ENCODE measurements at regions not wholly inside any gene's neighbourhood (a gene's known extent, or its start where the extent isn't known, plus 50 kb on each side); places are given as distances from the start of the nearest gene placed in this dataset.

- Mint-ChIP-seq H3K27me3 (ENCODE audit: low read depth in 3 of 3) (peaks cover 0 to 2% (median 0%) of the 10 kb centered on the region in 3 donors), H3K4me1 (no peaks in the 10 kb centered on the region), H3K27ac (no peak overlapping the region), H3K9me3 (peaks cover 0 to 10% (median 3%) of the 10 kb centered on the region in 7 donors), H3K4me3 (no peak overlapping the region), H3K36me3 (no peaks in the 10 kb centered on the region)
- no peaks in the 10 kb centered on the region for H4K20me1 ChIP-seq (ENCODE audit: insufficient read depth, low read length)
- intact Hi-C loops (cut with micrococcal nuclease) = no loop called here
- H3K4me3 ChIP-seq (replicated peaks in 1 of 3; ENCODE audit: low read depth in 2 of 3, low read length in 3 of 3) = no peak overlapping the region
- WGBS (ENCODE audit: insufficient coverage) = no CpG with 5 or more reads among the region's 2 CpGs
- H2AFZ ChIP-seq (ENCODE audit: insufficient read depth, low read depth, low read length, poor library complexity, severe bottlenecking) = no peak overlapping the region
- no peak overlapping the region for H3K4me2 ChIP-seq (replicated peaks; ENCODE audit: extremely low read depth, low read length, poor library complexity, severe bottlenecking)
- no peaks in the 10 kb centered on the region for H3K79me2 ChIP-seq (ENCODE audit: insufficient read depth, low read length)
- H3K27ac ChIP-seq (ENCODE audit: low read depth in 1 of 2, low read length in 2 of 2) = no peak overlapping the region
- no peaks in the 10 kb centered on the region for H3K27me3 ChIP-seq (ENCODE audit: control insufficient read depth in 2 of 2, insufficient read depth in 2 of 2, low read length in 2 of 2)
- H3K9me3 ChIP-seq (replicated peaks in 1 of 2; ENCODE audit: control insufficient read depth in 1 of 2, insufficient read depth in 1 of 2, low read length in 2 of 2) = peaks cover 7 to 8% of the 10 kb centered on the region in 2 donors
- no peaks in the 10 kb centered on the region for H3K36me3 ChIP-seq (replicated peaks in 1 of 2; ENCODE audit: control insufficient read depth in 1 of 2, insufficient read depth in 2 of 2, low read length in 2 of 2)
- TF ChIP-seq CTCF (IDR thresholded peaks at IDR 0.05) = no peak
- H3K4me1 ChIP-seq (ENCODE audit: control insufficient read depth in 1 of 2, insufficient read depth in 2 of 2, low read length in 2 of 2) = no peaks in the 10 kb centered on the region
- DNase-seq = no peak
- H3K9ac ChIP-seq (ENCODE audit: insufficient read depth, low read length, poor library complexity, severe bottlenecking) = no peak overlapping the region
These were observed 792.2 kb downstream of the PLOD2 start for GRCh38 chr3:145368748-145369147.

- no peak for DNase-seq
- intact Hi-C loops (cut with micrococcal nuclease) = no loop called here
- WGBS (ENCODE audit: insufficient coverage) = 69% methylated on average over 2 of the region's 5 CpGs
These were observed 790.1 kb downstream of the PLOD2 start for GRCh38 chr3:145370870-145371269.

More at GRCh38 chr3:145370870-145371269, 790.1 kb downstream of the PLOD2 start:
- no peaks in the 10 kb centered on the region for H3K4me1 ChIP-seq (ENCODE audit: control insufficient read depth in 1 of 2, insufficient read depth in 2 of 2, low read length in 2 of 2)
- H3K9ac ChIP-seq (ENCODE audit: insufficient read depth, low read length, poor library complexity, severe bottlenecking) = no peak overlapping the region
- H3K27ac ChIP-seq (ENCODE audit: low read depth in 1 of 2, low read length in 2 of 2) = no peak overlapping the region
- H3K36me3 Mint-ChIP-seq = no peaks in the 10 kb centered on the region
- no peaks in the 10 kb centered on the region for H3K27me3 ChIP-seq (ENCODE audit: control insufficient read depth in 2 of 2, insufficient read depth in 2 of 2, low read length in 2 of 2)
- H3K4me2 ChIP-seq (replicated peaks; ENCODE audit: extremely low read depth, low read length, poor library complexity, severe bottlenecking) = no peak overlapping the region
- H3K4me3 Mint-ChIP-seq = no peak overlapping the region
- peaks cover 0 to 2% (median 0%) of the 10 kb centered on the region in 3 donors for H3K27me3 Mint-ChIP-seq (ENCODE audit: low read depth in 3 of 3)
- H3K36me3 ChIP-seq (replicated peaks in 1 of 2; ENCODE audit: control insufficient read depth in 1 of 2, insufficient read depth in 2 of 2, low read length in 2 of 2) = no peaks in the 10 kb centered on the region
- TF ChIP-seq CTCF (IDR thresholded peaks at IDR 0.05) = no peak
- no peaks in the 10 kb centered on the region for H3K4me1 Mint-ChIP-seq
- no peak overlapping the region for H3K4me3 ChIP-seq (replicated peaks in 1 of 3; ENCODE audit: low read depth in 2 of 3, low read length in 3 of 3)
- no peak overlapping the region for H3K27ac Mint-ChIP-seq
- H2AFZ ChIP-seq (ENCODE audit: insufficient read depth, low read depth, low read length, poor library complexity, severe bottlenecking) = no peak overlapping the region
- H3K79me2 ChIP-seq (ENCODE audit: insufficient read depth, low read length) = no peaks in the 10 kb centered on the region
- H3K9me3 ChIP-seq (replicated peaks in 1 of 2; ENCODE audit: control insufficient read depth in 1 of 2, insufficient read depth in 1 of 2, low read length in 2 of 2) = peaks cover 15 to 19% of the 10 kb centered on the region in 2 donors
- no peaks in the 10 kb centered on the region for H4K20me1 ChIP-seq (ENCODE audit: insufficient read depth, low read length)
- H3K9me3 Mint-ChIP-seq = peaks cover 0 to 17% (median 3%) of the 10 kb centered on the region in 7 donors

Measured in CD14-positive monocyte (primary cell).